ENCODE measurements at regions not wholly inside any gene's neighbourhood (a gene's known extent, or its start where the extent isn't known, plus 50 kb on each side); places are given as distances from the start of the nearest gene placed in this dataset.

GRCh38 chr1:81231729-81232038 is 569.0 kb upstream of the ADGRL2 start:
- Histone ChIP-seq H3K27me3 (no peaks in the 10 kb centered on the region), H3K36me3 (no peaks in the 10 kb centered on the region), H3K27ac (no peak overlapping the region), H3K4me3 (no peak overlapping the region), H3K4me1 (peaks cover 0 to 15% (median 8%) of the 10 kb centered on the region in 9 donors), H3K9me3 (no peaks in the 10 kb centered on the region)
- WGBS, 2 donors = 44 to 54% methylated on average over 1 of the region's 1 CpG
- DNase-seq (no peak), ATAC-seq (no peak)
- TF ChIP-seq, protein P1, sequence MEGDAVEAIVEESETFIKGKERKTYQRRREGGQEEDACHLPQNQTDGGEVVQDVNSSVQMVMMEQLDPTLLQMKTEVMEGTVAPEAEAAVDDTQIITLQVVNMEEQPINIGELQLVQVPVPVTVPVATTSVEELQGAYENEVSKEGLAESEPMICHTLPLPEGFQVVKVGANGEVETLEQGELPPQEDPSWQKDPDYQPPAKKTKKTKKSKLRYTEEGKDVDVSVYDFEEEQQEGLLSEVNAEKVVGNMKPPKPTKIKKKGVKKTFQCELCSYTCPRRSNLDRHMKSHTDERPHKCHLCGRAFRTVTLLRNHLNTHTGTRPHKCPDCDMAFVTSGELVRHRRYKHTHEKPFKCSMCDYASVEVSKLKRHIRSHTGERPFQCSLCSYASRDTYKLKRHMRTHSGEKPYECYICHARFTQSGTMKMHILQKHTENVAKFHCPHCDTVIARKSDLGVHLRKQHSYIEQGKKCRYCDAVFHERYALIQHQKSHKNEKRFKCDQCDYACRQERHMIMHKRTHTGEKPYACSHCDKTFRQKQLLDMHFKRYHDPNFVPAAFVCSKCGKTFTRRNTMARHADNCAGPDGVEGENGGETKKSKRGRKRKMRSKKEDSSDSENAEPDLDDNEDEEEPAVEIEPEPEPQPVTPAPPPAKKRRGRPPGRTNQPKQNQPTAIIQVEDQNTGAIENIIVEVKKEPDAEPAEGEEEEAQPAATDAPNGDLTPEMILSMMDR (IDR thresholded peaks at IDR 0.05) = no peak
- intact Hi-C loops (cut with DNase I) = no loop called here

GRCh38 chr1:81230983-81231728 is 569.6 kb upstream of the ADGRL2 start:
- H3K4me1 ChIP-seq = peaks cover 0 to 15% (median 8%) of the 10 kb centered on the region in 9 donors
- H3K4me3 ChIP-seq = no peak overlapping the region
- DNase-seq = no peak
- intact Hi-C loops (cut with DNase I) = no loop called here
- H3K9me3 ChIP-seq = no peaks in the 10 kb centered on the region
- H3K27ac ChIP-seq = no peak overlapping the region
- WGBS, 2 donors = 51 to 60% methylated on average over 6 of the region's 6 CpGs
- no peak for ATAC-seq
- TF ChIP-seq, protein P1 (IDR thresholded peaks at IDR 0.05) = no peak
- no peaks in the 10 kb centered on the region for H3K36me3 ChIP-seq
- no peaks in the 10 kb centered on the region for H3K27me3 ChIP-seq

GRCh38 chr1:81228926-81229325 is 571.8 kb upstream of the ADGRL2 start:
- intact Hi-C loops (cut with DNase I) = no loop called here
- Histone ChIP-seq H3K4me3 (no peak overlapping the region), H3K9me3 (no peaks in the 10 kb centered on the region), H3K27me3 (no peaks in the 10 kb centered on the region), H3K36me3 (no peaks in the 10 kb centered on the region), H3K4me1 (peaks cover 3 to 20% (median 12%) of the 10 kb centered on the region in 9 donors), H3K27ac (no peak overlapping the region)
- TF ChIP-seq, protein P1 (IDR thresholded peaks at IDR 0.05) = no peak
- DNase-seq (no peak), ATAC-seq (no peak)
- 74 to 76% methylated on average over 6 of the region's 6 CpGs for WGBS, 2 donors

- no peaks in the 10 kb centered on the region for H3K9me3 ChIP-seq
- H3K4me1 ChIP-seq = peaks cover 0 to 17% (median 6%) of the 10 kb centered on the region in 9 donors
- H3K36me3 ChIP-seq = no peaks in the 10 kb centered on the region
- DNase-seq (no peak), ATAC-seq (no peak)
- H3K27me3 ChIP-seq = no peaks in the 10 kb centered on the region
- TF ChIP-seq, protein P1 (IDR thresholded peaks at IDR 0.05) = no peak
- H3K27ac ChIP-seq = no peak overlapping the region
- intact Hi-C loops (cut with DNase I) = no loop called here
- H3K4me3 ChIP-seq = no peak overlapping the region
- 75 to 90% methylated on average over 2 of the region's 2 CpGs for WGBS, 2 donors
Observed at GRCh38 chr1:81226603-81226928, 574.2 kb upstream of the ADGRL2 start.
